ENCODE measurements at regions not wholly inside any gene's neighbourhood (a gene's known extent, or its start where the extent isn't known, plus 50 kb on each side); places are given as distances from the start of the nearest gene placed in this dataset.

GRCh38 chr9:89915187-89915586, 310.4 kb downstream of the GADD45G start:
- no peak for TF ChIP-seq JUND (IDR thresholded peaks at IDR 0.05; ENCODE audit: low read length)
- no peak for TF ChIP-seq RAD21 (IDR thresholded peaks at IDR 0.05 in 1 of 2, conservative IDR thresholded peaks at IDR 0.05 in 1 of 2; ENCODE audit: low read depth in 2 of 2, low read length in 2 of 2)
- no peak for TF ChIP-seq JUN (IDR thresholded peaks at IDR 0.05; ENCODE audit: low read depth, low read length)
- no peak for TF ChIP-seq POLR2A (IDR thresholded peaks at IDR 0.05; ENCODE audit: control extremely low read depth in 1 of 2, low read depth in 2 of 2, low read length in 2 of 2)
- TF ChIP-seq EP300 (IDR thresholded peaks at IDR 0.05; ENCODE audit: borderline replicate concordance in 1 of 2, low read depth in 2 of 2, low read length in 2 of 2): no peak
- TF ChIP-seq, protein P1, sequence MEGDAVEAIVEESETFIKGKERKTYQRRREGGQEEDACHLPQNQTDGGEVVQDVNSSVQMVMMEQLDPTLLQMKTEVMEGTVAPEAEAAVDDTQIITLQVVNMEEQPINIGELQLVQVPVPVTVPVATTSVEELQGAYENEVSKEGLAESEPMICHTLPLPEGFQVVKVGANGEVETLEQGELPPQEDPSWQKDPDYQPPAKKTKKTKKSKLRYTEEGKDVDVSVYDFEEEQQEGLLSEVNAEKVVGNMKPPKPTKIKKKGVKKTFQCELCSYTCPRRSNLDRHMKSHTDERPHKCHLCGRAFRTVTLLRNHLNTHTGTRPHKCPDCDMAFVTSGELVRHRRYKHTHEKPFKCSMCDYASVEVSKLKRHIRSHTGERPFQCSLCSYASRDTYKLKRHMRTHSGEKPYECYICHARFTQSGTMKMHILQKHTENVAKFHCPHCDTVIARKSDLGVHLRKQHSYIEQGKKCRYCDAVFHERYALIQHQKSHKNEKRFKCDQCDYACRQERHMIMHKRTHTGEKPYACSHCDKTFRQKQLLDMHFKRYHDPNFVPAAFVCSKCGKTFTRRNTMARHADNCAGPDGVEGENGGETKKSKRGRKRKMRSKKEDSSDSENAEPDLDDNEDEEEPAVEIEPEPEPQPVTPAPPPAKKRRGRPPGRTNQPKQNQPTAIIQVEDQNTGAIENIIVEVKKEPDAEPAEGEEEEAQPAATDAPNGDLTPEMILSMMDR (IDR thresholded peaks at IDR 0.05; ENCODE audit: control extremely low read depth in 1 of 3, insufficient read depth in 1 of 3, low read depth in 1 of 3, low read length in 3 of 3): no peak
- no peak for TF ChIP-seq KDM5A (IDR thresholded peaks at IDR 0.05; ENCODE audit: low read length)
- no peak for TF ChIP-seq MAX (IDR thresholded peaks at IDR 0.05)
- TF ChIP-seq SIN3A (conservative IDR thresholded peaks at IDR 0.05 in 1 of 2, IDR thresholded peaks at IDR 0.05 in 1 of 2; ENCODE audit: low read depth in 1 of 2, low read length in 2 of 2): no peak
- no peak for TF ChIP-seq SP4 (IDR thresholded peaks at IDR 0.05; ENCODE audit: low read length)
- no peak for TF ChIP-seq EZH2 (IDR thresholded peaks at IDR 0.05; ENCODE audit: low read depth, low read length, severe bottlenecking)
- TF ChIP-seq ATF3 (IDR thresholded peaks at IDR 0.05; ENCODE audit: insufficient read depth, low read depth, low read length): no peak
- no peak for TF ChIP-seq EGR1 (IDR thresholded peaks at IDR 0.05; ENCODE audit: borderline replicate concordance, low read depth, low read length)

Measured in H1 (cell line).